Kidney epithelial cell (primary cell): ENCODE measurements at regions not wholly inside any gene's neighbourhood (a gene's known extent, or its start where the extent isn't known, plus 50 kb on each side); places are given as distances from the start of the nearest gene placed in this dataset.

Experiments
- DNase-seq: peaks from one replicate; pipeline ENCODE4 v3.0.0-alpha.2; 2010; ENCODE audit warnings: low read depth
- H3K27me3 ChIP-seq: 2 replicates; pipeline ENCODE4 v1.6.0; 2011; ENCODE audit warnings: low read length; ENCODE audit not compliant: control insufficient read depth, insufficient read depth
- H3K36me3 ChIP-seq: 2 replicates; pipeline ENCODE4 v1.5.1; 2011; ENCODE audit warnings: low read length; ENCODE audit not compliant: control insufficient read depth, insufficient read depth
- H3K4me3 ChIP-seq: 2 replicates; pipeline ENCODE4 v1.5.1; 2011; ENCODE audit warnings: low read depth, mild to moderate bottlenecking, control low read depth, low read length
- TF ChIP-seq, protein P1 (sequence below): IDR thresholded peaks from 2 replicates; pipeline ENCODE4 v1.5.1; 2011; ENCODE audit warnings: mild to moderate bottlenecking, moderate library complexity, low read length, control low read depth, inconsistent platforms; ENCODE audit not compliant: insufficient read depth, poor library complexity, severe bottlenecking

DNA sequence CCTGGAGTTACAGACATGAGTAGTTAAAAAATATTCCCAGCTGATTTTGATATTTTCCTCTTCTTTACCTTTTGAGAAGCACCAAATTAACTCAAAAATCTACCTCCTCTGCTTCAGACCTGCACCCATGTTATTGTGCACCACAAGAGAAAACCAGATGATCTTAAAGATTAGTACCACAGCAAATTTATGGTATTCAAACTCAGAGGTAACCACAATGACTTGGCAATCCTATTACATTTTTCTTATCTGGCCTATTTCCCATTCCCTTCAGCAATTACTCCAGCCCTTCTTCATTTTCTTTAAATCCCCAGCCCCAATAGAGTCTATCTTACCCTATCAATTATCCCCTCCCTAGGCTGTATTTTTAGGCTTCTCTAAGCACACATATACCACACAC, 535.1 kb downstream of the FAT4 start:
- H3K36me3 ChIP-seq = no peaks in the 10 kb centered on the region
- no peaks in the 10 kb centered on the region for H3K27me3 ChIP-seq
- H3K4me3 ChIP-seq = no peak overlapping the region
- peak; percentile 7 for DNase-seq
- TF ChIP-seq, protein P1, sequence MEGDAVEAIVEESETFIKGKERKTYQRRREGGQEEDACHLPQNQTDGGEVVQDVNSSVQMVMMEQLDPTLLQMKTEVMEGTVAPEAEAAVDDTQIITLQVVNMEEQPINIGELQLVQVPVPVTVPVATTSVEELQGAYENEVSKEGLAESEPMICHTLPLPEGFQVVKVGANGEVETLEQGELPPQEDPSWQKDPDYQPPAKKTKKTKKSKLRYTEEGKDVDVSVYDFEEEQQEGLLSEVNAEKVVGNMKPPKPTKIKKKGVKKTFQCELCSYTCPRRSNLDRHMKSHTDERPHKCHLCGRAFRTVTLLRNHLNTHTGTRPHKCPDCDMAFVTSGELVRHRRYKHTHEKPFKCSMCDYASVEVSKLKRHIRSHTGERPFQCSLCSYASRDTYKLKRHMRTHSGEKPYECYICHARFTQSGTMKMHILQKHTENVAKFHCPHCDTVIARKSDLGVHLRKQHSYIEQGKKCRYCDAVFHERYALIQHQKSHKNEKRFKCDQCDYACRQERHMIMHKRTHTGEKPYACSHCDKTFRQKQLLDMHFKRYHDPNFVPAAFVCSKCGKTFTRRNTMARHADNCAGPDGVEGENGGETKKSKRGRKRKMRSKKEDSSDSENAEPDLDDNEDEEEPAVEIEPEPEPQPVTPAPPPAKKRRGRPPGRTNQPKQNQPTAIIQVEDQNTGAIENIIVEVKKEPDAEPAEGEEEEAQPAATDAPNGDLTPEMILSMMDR = no peak

DNA sequence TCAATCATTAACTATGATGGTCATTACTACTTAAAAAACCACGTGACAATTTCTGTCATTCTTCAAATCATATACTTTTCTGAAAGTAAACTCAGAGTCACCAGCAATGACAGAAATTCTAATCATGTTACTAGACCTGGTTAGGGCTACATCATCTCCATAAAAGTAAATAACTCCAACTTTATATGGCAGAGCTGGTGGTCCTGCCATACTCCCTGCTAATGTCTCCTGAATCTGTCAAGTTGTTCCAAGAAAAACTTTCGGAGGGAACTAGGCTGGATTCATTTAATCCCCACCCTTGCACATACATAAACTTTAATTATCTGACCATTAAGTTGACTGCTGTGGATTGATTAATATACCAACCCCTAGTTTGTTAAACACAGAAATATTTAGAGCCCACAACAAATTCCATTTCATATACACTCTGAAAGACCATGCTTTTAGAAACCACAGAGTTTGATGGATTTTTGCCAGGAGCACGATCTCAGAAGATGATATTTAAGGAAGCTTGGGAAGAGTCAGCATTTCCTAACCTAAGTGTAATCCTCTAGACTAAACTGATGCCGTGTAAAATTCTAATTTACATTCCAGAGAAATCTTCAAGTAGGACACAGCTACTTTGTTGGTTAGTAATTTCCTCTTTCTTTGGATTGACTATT, 577.0 kb downstream of the FAT4 start:
- TF ChIP-seq, protein P1 = no peak
- no peaks in the 10 kb centered on the region for H3K27me3 ChIP-seq
- DNase-seq = no peak
- H3K36me3 ChIP-seq = no peaks in the 10 kb centered on the region
- no peak overlapping the region for H3K4me3 ChIP-seq

DNA sequence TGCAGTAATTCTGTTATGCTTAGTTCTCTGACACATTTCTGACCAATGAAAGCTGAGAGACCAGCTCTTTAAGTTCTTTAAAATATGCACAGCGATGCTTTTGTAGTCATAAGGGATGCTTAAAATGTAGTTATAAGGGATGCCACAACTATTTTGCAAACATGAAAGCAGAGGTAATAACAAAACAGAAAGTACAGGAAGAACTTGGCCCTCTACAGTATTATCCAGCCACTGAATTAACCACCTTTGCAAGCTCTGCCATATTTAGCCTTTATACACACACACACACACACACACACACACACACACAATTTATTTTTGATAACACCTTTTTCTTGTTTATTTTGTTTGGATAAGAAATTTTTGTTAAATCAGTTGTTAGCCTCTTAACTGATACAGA, 590.0 kb downstream of the FAT4 start:
- no peak for DNase-seq
- Histone ChIP-seq H3K36me3 (no peaks in the 10 kb centered on the region), H3K4me3 (no peak overlapping the region), H3K27me3 (no peaks in the 10 kb centered on the region)
- TF ChIP-seq, protein P1 = no peak

DNA sequence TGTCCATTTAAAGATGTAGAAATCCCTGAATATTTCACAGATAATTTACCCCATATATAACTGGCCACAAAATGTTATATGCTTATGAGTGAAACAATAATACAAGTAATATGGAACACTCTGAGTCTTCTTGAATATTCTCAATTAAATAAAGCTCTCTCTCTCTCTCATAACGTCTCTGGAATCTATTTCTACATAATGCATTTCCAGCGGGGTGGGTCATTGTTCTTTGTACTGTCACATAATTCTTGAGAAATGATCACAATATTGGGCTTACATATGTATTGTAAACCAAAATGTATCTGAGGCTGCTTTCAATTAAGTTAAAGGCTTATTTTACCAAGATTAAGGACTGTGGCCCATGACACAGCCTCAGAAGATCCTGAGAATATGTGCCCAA, 596.3 kb downstream of the FAT4 start:
- no peaks in the 10 kb centered on the region for H3K36me3 ChIP-seq
- TF ChIP-seq, protein P1 = no peak
- no peak for DNase-seq
- no peaks in the 10 kb centered on the region for H3K27me3 ChIP-seq
- H3K4me3 ChIP-seq = no peak overlapping the region

DNA sequence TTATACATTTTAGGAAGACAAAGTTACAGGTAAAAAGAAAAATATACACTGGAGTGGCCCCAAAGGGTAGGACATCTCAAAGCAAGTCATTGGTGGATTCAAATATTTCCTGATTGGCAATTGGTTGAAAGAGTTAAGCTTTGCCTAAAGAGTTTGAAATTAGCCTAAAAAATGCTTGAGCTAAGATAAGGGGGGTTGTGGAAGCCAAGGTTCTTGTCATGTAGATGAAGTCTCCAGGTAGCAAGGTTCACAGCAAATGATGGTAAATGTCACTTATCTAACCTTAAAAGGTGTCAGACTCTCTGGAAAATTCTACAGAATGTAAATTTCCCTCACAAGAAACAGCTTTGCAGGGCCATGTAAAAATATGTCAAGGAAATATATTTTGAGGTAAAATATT, 596.7 kb downstream of the FAT4 start:
- TF ChIP-seq, protein P1 = no peak
- Histone ChIP-seq H3K27me3 (no peaks in the 10 kb centered on the region), H3K36me3 (no peaks in the 10 kb centered on the region), H3K4me3 (no peak overlapping the region)
- DNase-seq = no peak

DNA sequence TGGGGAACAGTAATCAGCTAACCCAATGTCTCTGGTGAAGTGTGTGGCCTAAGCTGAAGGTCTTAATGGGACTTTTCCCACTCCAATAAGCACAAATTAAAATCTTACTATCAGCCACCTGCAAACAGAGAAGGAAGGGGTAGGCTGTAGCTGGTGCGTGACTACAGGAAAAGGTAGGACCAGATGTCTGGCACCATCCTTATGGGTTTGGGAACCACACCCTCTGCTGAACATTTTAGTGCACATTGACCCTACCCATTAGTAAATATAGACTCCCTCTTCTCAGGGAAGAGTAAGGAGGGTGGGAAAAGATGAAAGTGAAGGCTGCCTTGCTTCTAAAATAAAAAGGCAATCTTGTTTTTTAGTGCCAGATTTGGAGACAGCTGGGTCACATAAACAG, 602.8 kb downstream of the FAT4 start:
- H3K4me3 ChIP-seq = no peak overlapping the region
- no peak for DNase-seq

More for the DNA sequence above, 602.8 kb downstream of the FAT4 start:
- TF ChIP-seq, protein P1 = no peak
- Histone ChIP-seq H3K27me3 (no peaks in the 10 kb centered on the region), H3K36me3 (no peaks in the 10 kb centered on the region)
